ENCODE measurements at regions not wholly inside any gene's neighbourhood (a gene's known extent, or its start where the extent isn't known, plus 50 kb on each side); places are given as distances from the start of the nearest gene placed in this dataset.
A peak's percentile ranks its signal among the peaks of the same experiment; 100 is the strongest.

GRCh38 chr4:184879271-184879670 lies 53.5 kb upstream of the ACSL1 start:
- Mint-ChIP-seq H3K27me3 (no peaks in the 10 kb centered on the region), H3K9me3 (no peaks in the 10 kb centered on the region), H3K27ac (no peak overlapping the region), H3K4me3 (no peak overlapping the region), H3K4me1 (no peaks in the 10 kb centered on the region), H3K36me3 (ENCODE audit: low read depth) (no peaks in the 10 kb centered on the region)
- DNase-seq (no peak), ATAC-seq (no peak)

- Mint-ChIP-seq H3K9me3 (no peaks in the 10 kb centered on the region), H3K4me1 (no peaks in the 10 kb centered on the region), H3K27me3 (no peaks in the 10 kb centered on the region), H3K4me3 (no peak overlapping the region), H3K36me3 (ENCODE audit: low read depth) (no peaks in the 10 kb centered on the region), H3K27ac (no peak overlapping the region)
- DNase-seq (no peak), ATAC-seq (no peak)
Measured at GRCh38 chr4:184882276-184882675, 56.5 kb upstream of the ACSL1 start.

- Mint-ChIP-seq H3K4me3 (no peak overlapping the region), H3K27me3 (no peaks in the 10 kb centered on the region), H3K27ac (no peak overlapping the region), H3K9me3 (no peaks in the 10 kb centered on the region), H3K36me3 (ENCODE audit: low read depth) (no peaks in the 10 kb centered on the region), H3K4me1 (no peaks in the 10 kb centered on the region)
- ATAC-seq (no peak), DNase-seq (no peak)
Measured at GRCh38 chr4:184883024-184883423, 57.3 kb upstream of the ACSL1 start.

GRCh38 chr4:184884883-184885282 lies 59.1 kb upstream of the ACSL1 start:
- Mint-ChIP-seq H3K4me3 (no peak overlapping the region), H3K27me3 (no peaks in the 10 kb centered on the region), H3K36me3 (ENCODE audit: low read depth) (no peaks in the 10 kb centered on the region), H3K27ac (no peak overlapping the region), H3K4me1 (peaks cover 1% of the 10 kb centered on the region), H3K9me3 (no peaks in the 10 kb centered on the region)
- ATAC-seq (no peak), DNase-seq (no peak)

- DNase-seq (no peak), ATAC-seq (no peak)
- H3K36me3 Mint-ChIP-seq (ENCODE audit: low read depth) = no peaks in the 10 kb centered on the region
- H3K4me3 Mint-ChIP-seq = no peak overlapping the region
- H3K9me3 Mint-ChIP-seq = no peaks in the 10 kb centered on the region
- no peak overlapping the region for H3K27ac Mint-ChIP-seq
- H3K27me3 Mint-ChIP-seq = no peaks in the 10 kb centered on the region
- H3K4me1 Mint-ChIP-seq = peaks cover 5% of the 10 kb centered on the region
Measured at GRCh38 chr4:184885602-184886001, 59.8 kb upstream of the ACSL1 start.

GRCh38 chr4:184887333-184887732 lies 61.6 kb upstream of the ACSL1 start:
- Mint-ChIP-seq H3K9me3 (no peaks in the 10 kb centered on the region), H3K36me3 (ENCODE audit: low read depth) (no peaks in the 10 kb centered on the region), H3K4me1 (peaks cover 5% of the 10 kb centered on the region), H3K27me3 (no peaks in the 10 kb centered on the region), H3K4me3 (no peak overlapping the region), H3K27ac (no peak overlapping the region)
- ATAC-seq (no peak), DNase-seq (no peak)

- ATAC-seq (no peak), DNase-seq (no peak)
- no peaks in the 10 kb centered on the region for H3K27me3 Mint-ChIP-seq
- H3K9me3 Mint-ChIP-seq = no peaks in the 10 kb centered on the region
- no peaks in the 10 kb centered on the region for H3K36me3 Mint-ChIP-seq (ENCODE audit: low read depth)
- no peak overlapping the region for H3K4me3 Mint-ChIP-seq
- no peak overlapping the region for H3K27ac Mint-ChIP-seq
- peaks cover 5% of the 10 kb centered on the region for H3K4me1 Mint-ChIP-seq
Measured at GRCh38 chr4:184887947-184888346, 62.2 kb upstream of the ACSL1 start.

- H3K27ac Mint-ChIP-seq = no peak overlapping the region
Measured at GRCh38 chr4:184889666-184890335, 64.0 kb upstream of the ACSL1 start.

GRCh38 chr4:184890499-184890898 lies 64.7 kb upstream of the ACSL1 start:
- H3K27me3 Mint-ChIP-seq = peaks cover 6% of the 10 kb centered on the region
- no peak for ATAC-seq
- H3K4me3 Mint-ChIP-seq = no peak overlapping the region

More at GRCh38 chr4:184889666-184890335, 64.0 kb upstream of the ACSL1 start:
- no peak overlapping the region for H3K4me3 Mint-ChIP-seq
- peaks cover 6% of the 10 kb centered on the region for H3K9me3 Mint-ChIP-seq
- H3K27me3 Mint-ChIP-seq = peaks cover 6% of the 10 kb centered on the region
- H3K4me1 Mint-ChIP-seq = peaks cover 7% of the 10 kb centered on the region
- ATAC-seq (peak; percentile 15), DNase-seq (no peak)
- H3K36me3 Mint-ChIP-seq (ENCODE audit: low read depth) = no peaks in the 10 kb centered on the region

GRCh38 chr4:184891816-184892397 lies 66.1 kb upstream of the ACSL1 start:
- DNase-seq (no peak), ATAC-seq (no peak)
- no peak overlapping the region for H3K4me3 Mint-ChIP-seq
- no peaks in the 10 kb centered on the region for H3K36me3 Mint-ChIP-seq (ENCODE audit: low read depth)
- peaks cover 7% of the 10 kb centered on the region for H3K4me1 Mint-ChIP-seq
- peaks cover 6% of the 10 kb centered on the region for H3K27me3 Mint-ChIP-seq
- H3K27ac Mint-ChIP-seq = no peak overlapping the region
- H3K9me3 Mint-ChIP-seq = peaks cover 6% of the 10 kb centered on the region

More at GRCh38 chr4:184890499-184890898, 64.7 kb upstream of the ACSL1 start:
- Mint-ChIP-seq H3K36me3 (ENCODE audit: low read depth) (no peaks in the 10 kb centered on the region), H3K4me1 (peaks cover 7% of the 10 kb centered on the region), H3K27ac (no peak overlapping the region), H3K9me3 (peaks cover 6% of the 10 kb centered on the region)
- DNase-seq = no peak

GRCh38 chr4:184892999-184893398 lies 67.2 kb upstream of the ACSL1 start:
- no peak overlapping the region for H3K4me3 Mint-ChIP-seq
- ATAC-seq (no peak), DNase-seq (no peak)
- H3K36me3 Mint-ChIP-seq (ENCODE audit: low read depth) = no peaks in the 10 kb centered on the region
- H3K4me1 Mint-ChIP-seq = peaks cover 7% of the 10 kb centered on the region
- H3K9me3 Mint-ChIP-seq = peaks cover 6% of the 10 kb centered on the region
- peaks cover 6% of the 10 kb centered on the region for H3K27me3 Mint-ChIP-seq
- no peak overlapping the region for H3K27ac Mint-ChIP-seq

GRCh38 chr4:184893801-184894571 lies 68.2 kb upstream of the ACSL1 start:
- Mint-ChIP-seq H3K27me3 (peaks cover 6% of the 10 kb centered on the region), H3K27ac (no peak overlapping the region), H3K36me3 (ENCODE audit: low read depth) (no peaks in the 10 kb centered on the region), H3K4me3 (no peak overlapping the region), H3K9me3 (peaks cover 6% of the 10 kb centered on the region), H3K4me1 (peaks cover 7% of the 10 kb centered on the region)
- no peak for ATAC-seq
- DNase-seq = no peak

- peaks cover 5% of the 10 kb centered on the region for H3K4me1 Mint-ChIP-seq
- DNase-seq = no peak
- no peak overlapping the region for H3K4me3 Mint-ChIP-seq
Measured at GRCh38 chr4:184895012-184895695, 69.4 kb upstream of the ACSL1 start.

GRCh38 chr4:184896868-184897715 lies 71.3 kb upstream of the ACSL1 start:
- peaks cover 2% of the 10 kb centered on the region for H3K4me1 Mint-ChIP-seq
- H3K27ac Mint-ChIP-seq = no peak overlapping the region
- H3K27me3 Mint-ChIP-seq = peaks cover 6% of the 10 kb centered on the region
- no peaks in the 10 kb centered on the region for H3K36me3 Mint-ChIP-seq (ENCODE audit: low read depth)
- ATAC-seq (peak; percentile 49), DNase-seq (no peak)
- H3K4me3 Mint-ChIP-seq = no peak overlapping the region
- H3K9me3 Mint-ChIP-seq = peaks cover 6% of the 10 kb centered on the region

More at GRCh38 chr4:184895012-184895695, 69.4 kb upstream of the ACSL1 start:
- peaks cover 6% of the 10 kb centered on the region for H3K9me3 Mint-ChIP-seq
- ATAC-seq = no peak
- H3K36me3 Mint-ChIP-seq (ENCODE audit: low read depth) = no peaks in the 10 kb centered on the region
- H3K27me3 Mint-ChIP-seq = peaks cover 6% of the 10 kb centered on the region
- no peak overlapping the region for H3K27ac Mint-ChIP-seq

All from activated naive CD8-positive, alpha-beta T cell treated with anti-CD3 and anti-CD28 coated beads, Interleukin-2, amount 50 U/mL, for 24 hours (primary cell).